H1 (cell line): ENCODE measurements at regions not wholly inside any gene's neighbourhood (a gene's known extent, or its start where the extent isn't known, plus 50 kb on each side); places are given as distances from the start of the nearest gene placed in this dataset.

ENCODE experiments used
- CTCF ChIA-PET: fragments of 300-600 bp; sonication (Branson Sonifier 250); formaldehyde crosslinking; loops from one replicate; lab custom pipeline; 2021; ENCODE audit not compliant: partially characterized antibody; lab: Charles Lee
- POLR2A ChIA-PET: fragments of 300-600 bp; sonication (Branson Sonifier 250); formaldehyde crosslinking; loops from one replicate; lab custom pipeline; 2021; ENCODE audit warnings: inconsistent platforms; ENCODE audit not compliant: partially characterized antibody; lab: Charles Lee
- DNase-seq, 2 experiments: peaks; one replicate each; pipeline versions ENCODE4 v3.0.0 to v3.0.0-alpha.2; 2010 to 2022; ENCODE audit warnings: low spot score in 2 of 2, low read depth in 1 of 2, mixed read lengths in 1 of 2
- FAIRE-seq: peaks from 2 replicates; lab custom pipeline; 2011; peaks lifted over from hg19 to GRCh38; lab: Jason Lieb, UNC
- H2AFZ ChIP-seq: 2 replicates; pipeline ENCODE4 v1.8.1; 2012; ENCODE audit warnings: low read length, inconsistent platforms
- H2AK5ac ChIP-seq: 2 replicates; pipeline ENCODE4 v1.6.1; 2013; ENCODE audit warnings: low read depth, low read length
- H2BK120ac ChIP-seq: replicated peaks from 2 replicates; pipeline ENCODE3; 2013; ENCODE audit warnings: low read depth, low read length, inconsistent platforms
- H2BK12ac ChIP-seq: 2 replicates; pipeline ENCODE4 v1.6.1; 2013; ENCODE audit warnings: low read depth, low read length
- H2BK15ac ChIP-seq: 2 replicates; pipeline ENCODE4 v1.6.1; 2013; ENCODE audit warnings: low read length
- H2BK20ac ChIP-seq: 2 replicates; pipeline ENCODE4 v1.6.1; 2013; ENCODE audit warnings: low read length
- H2BK5ac ChIP-seq: 2 replicates; pipeline ENCODE4 v1.6.1; 2013; ENCODE audit warnings: low read depth, low read length
- H3K14ac ChIP-seq: 2 replicates; pipeline ENCODE4 v1.6.1; 2013; ENCODE audit warnings: inconsistent platforms; ENCODE audit not compliant: insufficient read length
- H3K18ac ChIP-seq: 2 replicates; pipeline ENCODE4 v1.6.1; 2013; ENCODE audit warnings: low read length; ENCODE audit errors: extremely low read depth
- H3K23ac ChIP-seq: 2 replicates; pipeline ENCODE4 v1.6.1; 2013; ENCODE audit warnings: inconsistent platforms; ENCODE audit not compliant: insufficient read length
- H3K23me2 ChIP-seq: 2 replicates; pipeline ENCODE4 v1.6.1; 2013; ENCODE audit warnings: low read depth, low read length
- H3K27ac ChIP-seq: 2 replicates; pipeline ENCODE4 v1.6.1; 2011; ENCODE audit warnings: low read depth, low read length, inconsistent platforms
- H3K27me3 ChIP-seq, 4 experiments: replicated peaks in 1 of 4; 1 replicate in 1 of 4; 2 replicates in 3 of 4; pipeline versions ENCODE4 v1.6.1 to v1.8.1; 2011 to 2013; ENCODE audit warnings: low read length in 3 of 4, mild to moderate bottlenecking in 3 of 4, inconsistent platforms in 2 of 4, mixed read lengths in 2 of 4, moderate library complexity in 1 of 4; ENCODE audit not compliant: control insufficient read depth in 3 of 4, insufficient read depth in 3 of 4; ENCODE audit errors: extremely low read depth in 1 of 4
- H3K36me3 ChIP-seq, 4 experiments: 2 replicates each; pipeline versions ENCODE4 v1.6.1 to v1.8.1; 2011 to 2013; ENCODE audit warnings: mild to moderate bottlenecking in 4 of 4, low read length in 3 of 4, moderate library complexity in 2 of 4, control low read depth in 1 of 4, inconsistent platforms in 1 of 4; ENCODE audit not compliant: insufficient read depth in 4 of 4, control insufficient read depth in 2 of 4
- H3K4ac ChIP-seq: replicated peaks from 2 replicates; pipeline ENCODE3; 2013; ENCODE audit warnings: low read length, low read depth, mixed read lengths, inconsistent platforms; ENCODE audit not compliant: insufficient read length
- H3K4me1 ChIP-seq, 4 experiments: replicated peaks in 1 of 4; 1 replicate in 1 of 4; 2 replicates in 3 of 4; pipeline versions ENCODE4 v1.6.1 to v1.8.1; 2011 to 2013; ENCODE audit warnings: low read length in 3 of 4, inconsistent platforms in 2 of 4, mixed read lengths in 1 of 4; ENCODE audit not compliant: insufficient read depth in 4 of 4, control insufficient read depth in 3 of 4
- H3K4me2 ChIP-seq, 2 experiments: 2 replicates each; pipeline versions ENCODE4 v1.6.1 to v1.8.1; 2011 to 2013; ENCODE audit warnings: low read depth in 2 of 2, low read length in 2 of 2, control low read depth in 1 of 2, inconsistent platforms in 1 of 2, mild to moderate bottlenecking in 1 of 2; ENCODE audit not compliant: insufficient read depth in 1 of 2
- H3K4me3 ChIP-seq, 4 experiments: fragments of 200-600, 300-600 bp in 1 of 4; sonication (generic), shearing (Covaris generic), sonication (Bioruptor Twin) in 1 of 4; 2 replicates each; pipeline versions ENCODE4 v1.5.1 to v1.8.1; 2011 to 2016; ENCODE audit warnings: low read length in 4 of 4, low read depth in 3 of 4, control low read depth in 2 of 4, inconsistent platforms in 2 of 4, mild to moderate bottlenecking in 2 of 4, mixed read lengths in 1 of 4, moderate library complexity in 1 of 4; ENCODE audit not compliant: insufficient read depth in 2 of 4; ENCODE audit errors: extremely low read depth in 1 of 4
- H3K56ac ChIP-seq: replicated peaks from 2 replicates; pipeline ENCODE3; 2013; ENCODE audit warnings: low read depth, mild to moderate bottlenecking, mixed read lengths, low read length, inconsistent platforms; ENCODE audit not compliant: insufficient read length
- H3K79me1 ChIP-seq: 2 replicates; pipeline ENCODE4 v1.6.1; 2013; ENCODE audit warnings: low read depth, low read length, control low read depth
- H3K79me2 ChIP-seq, 2 experiments: 2 replicates each; pipeline versions ENCODE4 v1.6.1 to v1.8.1; 2012 to 2013; ENCODE audit warnings: low read length in 2 of 2, mild to moderate bottlenecking in 2 of 2, inconsistent platforms in 1 of 2; ENCODE audit not compliant: insufficient read depth in 2 of 2, control insufficient read depth in 1 of 2
- H3K9ac ChIP-seq, 4 experiments: replicated peaks in 1 of 4; 1 replicate in 1 of 4; 2 replicates in 3 of 4; pipeline versions ENCODE4 v1.6.1 to v1.8.1; 2011 to 2013; ENCODE audit warnings: low read depth in 3 of 4, low read length in 3 of 4, control low read depth in 2 of 4, mild to moderate bottlenecking in 2 of 4, moderate library complexity in 2 of 4, inconsistent platforms in 1 of 4; ENCODE audit errors: extremely low read depth in 1 of 4
- H3K9me3 ChIP-seq, 2 experiments: 2 replicates each; pipeline versions ENCODE4 v1.6.1 to v1.8.1; 2012 to 2013; ENCODE audit warnings: mild to moderate bottlenecking in 2 of 2, moderate library complexity in 2 of 2, control low read depth in 1 of 2, inconsistent platforms in 1 of 2, low read depth in 1 of 2, low read length in 1 of 2, mixed read lengths in 1 of 2; ENCODE audit not compliant: insufficient read depth in 2 of 2
- H4K20me1 ChIP-seq, 2 experiments: replicated peaks in 1 of 2; 2 replicates each; pipeline versions ENCODE3 to v1.8.1; 2011 to 2013; ENCODE audit warnings: inconsistent platforms in 2 of 2, low read length in 2 of 2, mild to moderate bottlenecking in 1 of 2; ENCODE audit not compliant: insufficient read depth in 2 of 2, control insufficient read depth in 1 of 2
- H4K5ac ChIP-seq: 2 replicates; pipeline ENCODE4 v1.6.1; 2013; ENCODE audit warnings: low read length, low read depth, mixed read lengths, inconsistent platforms; ENCODE audit not compliant: insufficient read length
- H4K8ac ChIP-seq: 2 replicates; pipeline ENCODE4 v1.8.0; 2013; ENCODE audit warnings: mild to moderate bottlenecking, moderate library complexity, low read length, inconsistent platforms; ENCODE audit not compliant: insufficient read depth; ENCODE audit errors: extremely low read depth
- H4K91ac ChIP-seq: replicated peaks from 2 replicates; pipeline ENCODE3; 2013; ENCODE audit warnings: low read length, mixed read lengths, inconsistent platforms; ENCODE audit not compliant: insufficient read length
- WGBS, 2 experiments: shearing (Covaris generic) in 1 of 2; methylation state at CpG; one replicate each; pipeline versions ENCODE4 v1.1.6 to v1.1.7; 2013 to 2015; ENCODE audit warnings: low lambda C conversion rate in 2 of 2, mixed read lengths in 2 of 2, inconsistent platforms in 1 of 2, low coverage in 1 of 2, missing lambda C conversion rate in 1 of 2; ENCODE audit not compliant: insufficient replicate concordance in 2 of 2, insufficient coverage in 1 of 2, insufficient read length in 1 of 2; ENCODE audit errors: extremely low coverage in 1 of 2, missing lambda C conversion rate in 1 of 2; 5-methylcytosine and 5-hydroxymethylcytosine counted together

DNA sequence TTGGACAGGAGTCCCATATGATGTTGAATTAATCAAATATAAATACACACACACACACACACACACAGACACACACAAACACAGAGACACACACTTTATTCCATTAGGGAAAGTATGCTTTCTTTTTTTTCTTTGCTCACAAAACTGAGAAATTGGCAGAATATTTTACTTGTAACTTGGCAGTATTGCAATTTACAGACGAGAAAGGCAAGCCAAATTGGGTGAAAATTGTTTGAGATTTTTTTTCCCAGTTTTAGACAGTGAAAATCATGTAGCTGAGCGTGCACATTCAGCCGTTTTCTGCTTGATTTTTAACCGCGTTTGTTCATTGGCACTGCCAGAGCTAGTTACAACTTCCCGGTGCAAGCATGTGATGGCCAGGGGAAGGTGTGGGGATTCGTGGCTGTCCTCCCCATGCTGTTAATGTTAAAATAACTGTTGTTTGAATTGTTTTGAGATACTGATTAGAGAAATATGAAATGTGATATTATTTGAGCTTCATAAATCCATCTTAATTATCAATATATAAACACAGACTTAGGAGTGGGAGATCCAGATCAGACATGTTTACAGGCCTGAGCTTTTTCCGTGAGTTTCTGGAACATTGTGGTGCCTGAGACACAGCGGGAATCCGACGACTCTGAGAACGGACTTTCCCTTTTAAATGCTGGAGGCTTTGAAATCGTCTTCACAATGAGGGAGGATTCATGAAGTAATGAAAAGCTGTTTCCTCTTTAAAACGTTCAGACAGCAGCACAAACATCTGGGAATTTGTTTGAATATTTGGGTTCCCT is 125.5 kb downstream of the KCNRG start:
- Histone ChIP-seq H4K20me1 (no peaks in the 10 kb centered on the region), H2BK20ac (no peak overlapping the region), H4K8ac (no peak overlapping the region), H3K36me3 (no peaks in the 10 kb centered on the region), H2BK12ac (no peak overlapping the region), H2BK15ac (no peak overlapping the region), H3K4me1 (peaks cover 0 to 9% (median 3%) of the 10 kb centered on the region in 4 experiments; a peak in 6 of 7 replicates), H3K4ac (no peak overlapping the region), H3K23me2 (no peaks in the 10 kb centered on the region), H3K27ac (no peak overlapping the region), H2BK5ac (no peak overlapping the region; the same call in 1 of the 2 replicates), H4K5ac (no peak overlapping the region), H3K4me3 (peak overlapping the region in 1 of 4 experiments; percentile 26; a peak in 2 of 8 replicates), H3K14ac (no peak overlapping the region), H4K91ac (no peak overlapping the region), H3K79me2 (no peaks in the 10 kb centered on the region), H3K9me3 (no peaks in the 10 kb centered on the region), H3K18ac (no peak overlapping the region), H3K27me3 (no peaks in the 10 kb centered on the region; a peak in 1 of 7 replicates), H2BK120ac (no peak overlapping the region), H3K79me1 (no peaks in the 10 kb centered on the region), H3K56ac (no peak overlapping the region), H3K23ac (no peak overlapping the region), H3K9ac (no peak overlapping the region; a peak in 1 of 7 replicates), H2AK5ac (no peak overlapping the region), H2AFZ (no peak overlapping the region), H3K4me2 (peak overlapping the region in 1 of 2 experiments; percentile 48; a peak in 2 of 4 replicates)
- WGBS, 2 experiments = 28% methylated on average over 14 of the region's 14 CpGs; no CpG with 5 or more reads in 1 of the 2 experiments
- FAIRE-seq (peak; percentile 88), DNase-seq (no peak)
- ChIA-PET POLR2A (interaction anchor here (1.1 to 1.6 kb wide), 4 partner anchors 10 to 22 kb away, joined by 3 to 7 read pairs (median 4); no protein-coding TSS in a partner anchor), CTCF (interaction anchor here (1.2 kb wide), 1 partner anchor 60 kb away, joined by 3 read pairs; no protein-coding TSS in a partner anchor)
